Fibroblast of pulmonary artery (primary cell): ENCODE measurements at regions not wholly inside any gene's neighbourhood (a gene's known extent, or its start where the extent isn't known, plus 50 kb on each side); places are given as distances from the start of the nearest gene placed in this dataset.

ENCODE experiments used
- DNase-seq: peaks from one replicate; pipeline ENCODE4 v3.0.0-alpha.2; 2010; ENCODE audit warnings: low read depth
- H3K4me3 ChIP-seq: replicated peaks from 2 replicates; pipeline ENCODE4 v1.5.1; 2011; ENCODE audit warnings: low read depth, mild to moderate bottlenecking, control low read depth, low read length, moderate library complexity
- TF ChIP-seq, protein P1 (sequence below): IDR thresholded peaks from 2 replicates; pipeline ENCODE4 v1.5.1; 2011; ENCODE audit warnings: mild to moderate bottlenecking, control low read depth, low read length, inconsistent platforms; ENCODE audit errors: missing control alignments

DNA sequence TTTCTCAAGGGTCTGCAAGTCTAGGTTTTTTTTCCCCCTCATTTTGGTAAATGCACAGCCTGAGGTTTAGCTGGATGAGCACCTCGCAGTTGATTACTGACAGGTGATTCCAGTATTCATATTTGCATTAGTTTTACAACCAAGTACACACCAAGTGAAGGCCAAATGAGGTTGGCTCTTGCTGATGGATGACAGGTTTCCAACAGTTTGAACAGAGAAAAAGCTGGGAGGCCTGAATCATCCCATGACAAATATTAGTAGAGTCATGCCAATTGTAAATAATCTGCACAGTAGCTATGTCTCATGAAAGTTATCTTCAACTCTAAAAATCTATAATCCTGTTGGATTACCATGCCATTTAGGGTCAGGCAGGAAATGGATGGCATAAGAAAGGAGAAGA is 399.8 kb downstream of the HTR7 start:
- H3K4me3 ChIP-seq: no peak overlapping the region
- TF ChIP-seq, protein P1, sequence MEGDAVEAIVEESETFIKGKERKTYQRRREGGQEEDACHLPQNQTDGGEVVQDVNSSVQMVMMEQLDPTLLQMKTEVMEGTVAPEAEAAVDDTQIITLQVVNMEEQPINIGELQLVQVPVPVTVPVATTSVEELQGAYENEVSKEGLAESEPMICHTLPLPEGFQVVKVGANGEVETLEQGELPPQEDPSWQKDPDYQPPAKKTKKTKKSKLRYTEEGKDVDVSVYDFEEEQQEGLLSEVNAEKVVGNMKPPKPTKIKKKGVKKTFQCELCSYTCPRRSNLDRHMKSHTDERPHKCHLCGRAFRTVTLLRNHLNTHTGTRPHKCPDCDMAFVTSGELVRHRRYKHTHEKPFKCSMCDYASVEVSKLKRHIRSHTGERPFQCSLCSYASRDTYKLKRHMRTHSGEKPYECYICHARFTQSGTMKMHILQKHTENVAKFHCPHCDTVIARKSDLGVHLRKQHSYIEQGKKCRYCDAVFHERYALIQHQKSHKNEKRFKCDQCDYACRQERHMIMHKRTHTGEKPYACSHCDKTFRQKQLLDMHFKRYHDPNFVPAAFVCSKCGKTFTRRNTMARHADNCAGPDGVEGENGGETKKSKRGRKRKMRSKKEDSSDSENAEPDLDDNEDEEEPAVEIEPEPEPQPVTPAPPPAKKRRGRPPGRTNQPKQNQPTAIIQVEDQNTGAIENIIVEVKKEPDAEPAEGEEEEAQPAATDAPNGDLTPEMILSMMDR: no peak
- no peak for DNase-seq

DNA sequence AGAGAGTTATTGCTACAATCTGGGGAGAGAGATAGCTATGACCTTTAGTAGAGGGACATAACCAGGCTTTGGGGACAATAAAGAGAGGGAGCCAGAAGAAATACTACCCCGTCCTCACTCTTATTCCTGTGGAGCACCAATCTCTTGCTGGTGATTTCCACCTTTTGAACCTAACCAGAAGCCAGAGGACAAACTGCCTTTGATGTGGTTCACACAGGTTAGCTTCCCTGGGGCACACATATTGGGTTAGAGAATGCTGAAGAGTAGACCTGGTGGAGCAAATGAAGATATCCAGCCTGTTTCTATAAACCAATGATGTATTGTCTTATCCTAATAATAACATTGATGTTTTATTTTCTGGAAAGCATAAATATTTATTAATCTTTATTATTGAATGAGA is 399.3 kb downstream of the HTR7 start:
- TF ChIP-seq, protein P1: no peak
- DNase-seq: no peak
- H3K4me3 ChIP-seq: no peak overlapping the region

DNA sequence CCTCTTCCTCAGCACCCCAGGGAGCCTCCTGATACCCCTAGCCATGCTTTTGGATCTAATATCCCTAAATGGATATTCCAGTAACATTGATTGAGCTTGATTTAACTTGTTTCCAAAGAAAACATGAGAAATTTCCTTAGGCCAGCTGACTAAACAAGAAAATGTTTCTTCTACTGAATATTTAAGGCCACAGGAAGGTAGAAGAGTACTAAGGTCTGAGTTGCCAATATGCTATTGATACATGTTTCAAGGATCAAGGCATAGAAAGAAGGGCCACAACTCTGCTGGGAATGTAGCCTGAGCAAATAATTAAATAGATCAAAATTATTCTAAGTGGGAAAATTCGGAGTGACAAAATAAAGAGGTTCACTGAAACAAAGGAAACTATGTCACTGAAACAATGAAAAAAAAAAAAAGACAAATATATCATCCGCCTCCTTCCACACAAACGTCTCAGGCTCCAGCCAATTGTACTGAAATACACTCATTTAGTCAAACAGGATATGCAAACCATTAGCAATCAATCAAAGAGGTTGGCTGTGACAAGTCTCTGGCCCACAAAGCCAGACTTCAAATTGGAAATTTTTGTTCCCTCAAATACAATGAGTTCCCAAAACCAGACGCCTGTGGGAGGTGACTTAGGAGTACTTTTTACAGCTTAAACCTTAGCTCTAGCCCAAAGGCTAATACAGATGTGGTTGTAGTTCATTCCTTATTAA is 396.2 kb downstream of the HTR7 start:
- peak; percentile 15 for DNase-seq
- TF ChIP-seq, protein P1: no peak
- H3K4me3 ChIP-seq: no peak overlapping the region

DNA sequence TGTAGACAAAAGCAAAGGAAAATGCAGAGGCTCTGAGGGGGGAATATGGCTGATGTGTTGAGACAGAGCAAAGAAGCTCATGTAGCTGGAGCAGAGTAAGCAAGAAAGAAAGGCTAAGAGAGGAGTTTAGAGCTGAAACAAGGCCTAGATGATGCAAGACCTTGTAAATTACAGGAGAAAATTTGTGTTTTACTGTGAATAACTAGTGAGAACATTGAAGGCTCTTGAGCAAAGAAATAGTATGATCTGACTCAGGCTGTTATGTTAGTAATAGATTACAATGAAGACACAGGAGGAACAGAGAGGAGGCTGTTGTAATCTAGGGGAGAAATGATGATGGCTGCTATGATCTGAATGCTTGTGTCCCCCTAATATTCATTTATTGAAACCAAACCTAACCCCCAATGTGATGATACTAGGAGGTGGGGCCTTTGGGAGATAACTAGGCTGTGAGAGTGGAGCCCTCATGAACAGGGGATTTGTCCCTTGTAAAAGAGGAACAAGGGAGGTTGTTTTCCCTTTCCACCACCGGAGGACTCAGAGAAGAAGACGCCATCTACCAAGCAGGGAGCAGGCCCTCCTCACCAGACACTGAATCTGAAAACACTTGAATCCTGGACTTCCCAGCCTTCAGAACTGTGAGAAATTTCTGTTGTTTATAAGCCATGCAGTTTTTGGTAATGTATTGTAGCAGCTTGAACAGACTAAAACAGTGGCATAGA is 394.9 kb downstream of the HTR7 start:
- no peak overlapping the region for H3K4me3 ChIP-seq
- peak; percentile 8 for DNase-seq
- TF ChIP-seq, protein P1: no peak

DNA sequence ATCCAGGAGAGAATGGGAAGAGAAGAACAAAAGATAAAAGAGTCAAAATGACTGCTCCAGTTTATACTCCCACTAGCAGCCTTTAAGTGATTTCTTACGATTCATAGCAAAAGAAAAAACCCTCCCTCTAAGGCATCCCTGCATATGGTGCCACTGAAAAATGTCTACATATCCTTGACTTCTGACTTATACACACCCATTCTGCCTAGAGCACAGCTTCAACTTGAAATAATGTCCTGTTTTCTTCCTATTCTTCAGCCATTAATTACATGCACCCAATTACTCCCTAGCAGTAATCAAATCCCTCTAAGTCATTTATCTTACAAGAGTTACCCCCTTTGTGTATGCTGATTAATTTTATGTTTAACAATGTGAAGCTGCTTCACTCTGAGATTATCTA is 393.5 kb downstream of the HTR7 start:
- TF ChIP-seq, protein P1: no peak
- H3K4me3 ChIP-seq: no peak overlapping the region
- DNase-seq: no peak

DNA sequence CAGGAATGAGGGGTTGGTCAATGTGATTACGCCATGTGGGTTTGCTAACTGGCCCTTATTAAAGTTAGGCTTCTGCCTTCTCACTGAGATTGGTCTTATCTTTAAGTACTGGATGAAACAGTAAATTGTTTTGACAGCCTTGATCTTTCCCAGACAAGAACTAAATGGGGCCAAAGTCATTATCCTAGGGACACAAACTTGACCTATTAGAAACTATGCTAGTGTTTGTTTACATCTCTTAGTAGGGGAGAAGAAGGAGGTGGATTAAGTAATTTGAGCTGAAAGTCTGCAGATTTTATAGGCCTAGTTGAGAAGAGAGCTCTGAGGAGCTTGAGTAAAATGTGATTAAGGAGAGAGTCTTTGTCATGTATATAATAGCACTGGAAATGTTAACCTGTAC is 386.9 kb downstream of the HTR7 start:
- TF ChIP-seq, protein P1: no peak
- no peak overlapping the region for H3K4me3 ChIP-seq
- no peak for DNase-seq
